ENCODE measurements at regions not wholly inside any gene's neighbourhood (a gene's known extent, or its start where the extent isn't known, plus 50 kb on each side); places are given as distances from the start of the nearest gene placed in this dataset.
A peak's percentile ranks its signal among the peaks of the same experiment; 100 is the strongest.
"Not testable (repeated sequence)": the region's sequence is repeated elsewhere in the genome, so short reads cannot be mapped to it uniquely, and the experiment has no call there.

- DNase-seq: not testable (repeated sequence)
Observed at GRCh38 chr1:86633306-86633838, 71.0 kb upstream of the SH3GLB1 start.

GRCh38 chr1:86633921-86634320, 70.5 kb upstream of the SH3GLB1 start:
- DNase-seq: no peak

DNA sequence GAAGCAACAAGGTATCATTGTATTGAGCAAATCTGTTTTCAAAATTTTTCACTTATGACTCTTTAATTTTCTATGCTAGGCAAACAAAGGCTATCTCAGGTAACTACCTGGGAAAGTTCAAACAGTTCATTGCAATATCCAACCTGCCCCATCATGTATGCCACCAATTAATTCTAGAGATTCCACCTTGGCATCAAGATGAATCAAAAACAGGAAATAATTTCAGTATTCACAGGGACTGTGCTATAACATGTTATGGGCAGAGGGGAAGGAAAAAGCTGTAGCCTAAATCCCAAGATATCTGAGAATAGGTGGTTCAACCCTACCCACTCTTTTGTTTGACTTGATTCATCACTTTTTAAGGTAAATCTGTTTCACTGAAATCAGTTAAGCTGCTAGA, 67.5 kb upstream of the SH3GLB1 start:
- DNase-seq: no peak

DNA sequence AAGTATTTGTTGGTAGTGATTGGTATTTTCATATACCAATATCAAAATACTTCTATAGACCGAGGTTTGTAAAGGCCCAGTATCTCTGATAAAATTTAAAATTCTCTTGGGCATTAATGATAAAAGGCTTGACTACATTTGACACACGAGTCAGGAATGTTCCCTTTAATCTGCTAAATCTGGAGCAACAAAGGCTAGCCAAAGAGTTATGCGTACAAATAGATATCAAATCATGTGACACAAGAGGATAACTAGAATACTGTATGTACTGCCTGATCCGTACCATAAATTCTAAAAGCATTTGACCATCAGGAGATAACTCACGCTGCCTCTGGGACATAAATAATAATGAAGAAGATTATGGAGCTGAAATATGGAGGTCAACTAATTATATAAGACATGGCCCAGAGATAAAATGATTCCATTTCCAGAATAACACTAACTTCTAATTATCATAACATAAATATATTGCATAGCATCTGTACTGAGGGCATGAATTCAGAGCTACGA, 64.2 kb upstream of the SH3GLB1 start:
- DNase-seq: no peak

DNA sequence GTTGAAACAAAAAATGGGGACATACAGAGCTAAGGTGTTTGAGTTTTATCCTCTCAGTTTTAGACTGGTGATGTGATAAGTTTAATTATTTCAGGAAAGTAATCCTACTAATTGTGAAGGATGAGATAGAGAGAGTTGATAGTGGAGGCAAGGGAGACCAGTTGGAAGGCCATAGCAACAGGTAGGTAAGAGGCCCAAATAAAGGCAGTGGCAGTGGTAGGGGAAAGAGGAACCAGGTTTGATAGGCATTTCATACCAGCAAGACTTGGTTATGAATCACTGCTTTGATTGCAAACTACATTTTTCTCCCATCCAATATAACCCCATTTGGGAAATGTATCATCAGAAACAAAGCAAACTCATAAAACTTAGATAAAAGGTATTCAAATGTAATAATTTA, 63.1 kb upstream of the SH3GLB1 start:
- no peak for DNase-seq

DNA sequence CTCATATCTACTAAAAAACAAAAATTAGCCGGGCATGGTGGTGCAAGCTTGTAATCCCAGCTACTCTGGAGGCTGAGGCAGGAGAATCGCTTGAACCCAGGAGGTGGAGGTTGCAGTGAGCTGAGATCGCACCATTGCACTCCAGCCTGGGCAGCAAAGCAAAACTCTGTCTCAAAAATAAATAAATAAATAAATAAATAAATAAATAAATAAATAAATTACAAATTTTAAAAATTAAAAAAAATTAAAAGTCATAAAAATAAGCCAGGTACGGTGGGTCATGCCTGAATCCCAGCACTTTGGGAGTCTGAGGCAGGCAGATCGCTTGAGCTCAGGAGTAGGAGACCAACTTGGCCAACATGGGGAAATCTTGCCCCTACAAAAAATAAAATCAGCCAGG, 59.7 kb upstream of the SH3GLB1 start:
- not testable (repeated sequence) for DNase-seq

- no peak for DNase-seq
Observed at GRCh38 chr1:86645851-86646250, 58.5 kb upstream of the SH3GLB1 start.

DNA sequence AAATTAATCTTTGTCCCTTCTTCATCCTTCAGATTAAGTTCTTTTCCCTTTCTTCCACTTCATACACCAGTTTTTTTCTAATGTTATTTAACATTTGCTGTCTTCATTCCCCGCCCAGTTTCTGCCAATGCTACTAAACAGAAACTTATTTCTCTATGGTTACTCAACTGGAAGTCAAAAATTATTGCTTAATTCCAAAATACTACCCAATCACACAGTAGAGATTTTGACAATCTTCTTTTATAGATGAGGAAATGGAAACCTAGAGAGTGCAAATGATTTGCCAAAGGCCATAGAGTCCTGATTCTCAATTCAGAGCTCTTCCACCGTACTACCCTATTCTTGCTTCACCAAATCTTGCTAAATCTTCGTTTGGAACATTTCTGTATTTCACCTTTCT, 58.1 kb upstream of the SH3GLB1 start:
- no peak for DNase-seq

DNA sequence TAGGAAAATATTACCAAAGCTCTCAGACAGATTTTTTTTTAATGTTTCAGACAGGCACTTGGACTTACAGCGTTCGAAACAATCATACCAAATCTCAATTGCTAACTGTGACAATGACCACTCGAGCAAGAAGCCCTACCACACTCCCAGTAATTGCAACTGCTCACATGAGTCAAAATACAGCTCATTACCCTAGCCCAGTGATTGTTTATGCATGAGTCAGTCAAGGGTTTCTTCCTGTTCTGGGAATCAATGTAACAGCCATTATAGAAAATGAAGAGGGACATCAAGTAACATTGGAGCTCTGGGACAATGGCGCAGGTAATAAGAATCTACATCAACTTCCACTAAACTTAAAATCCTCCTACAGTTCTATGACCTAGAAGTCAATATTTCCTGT, 56.1 kb upstream of the SH3GLB1 start:
- DNase-seq: peak; percentile 31

- DNase-seq: no peak
Observed at GRCh38 chr1:86649618-86650017, 54.8 kb upstream of the SH3GLB1 start.

- DNase-seq: no peak
Observed at GRCh38 chr1:86650065-86650464, 54.3 kb upstream of the SH3GLB1 start.

All from amniotic stem cell (primary cell).